HG02973 (cell line): ENCODE measurements at regions not wholly inside any gene's neighbourhood (a gene's known extent, or its start where the extent isn't known, plus 50 kb on each side); places are given as distances from the start of the nearest gene placed in this dataset.
A peak's percentile ranks its signal among the peaks of the same experiment; 100 is the strongest.

ENCODE experiments used
- ATAC-seq: cut with Tn5 transposase; IDR thresholded peaks from one replicate; pipeline ENCODE4 v1.9.1; 2021; ENCODE audit warnings: moderate library complexity; ENCODE audit not compliant: unreplicated experiment

- ATAC-seq: peak; percentile 66
Measured at GRCh38 chr20:24773751-24774201, 175.3 kb upstream of the CST7 start.

GRCh38 chr20:24775966-24776365, 173.1 kb upstream of the CST7 start:
- ATAC-seq: no peak

GRCh38 chr20:24776755-24777271, 172.3 kb upstream of the CST7 start:
- ATAC-seq: no peak

- no peak for ATAC-seq
Measured at GRCh38 chr20:24777746-24778145, 171.3 kb upstream of the CST7 start.

- ATAC-seq: no peak
Measured at GRCh38 chr20:24778585-24779031, 170.5 kb upstream of the CST7 start.

DNA sequence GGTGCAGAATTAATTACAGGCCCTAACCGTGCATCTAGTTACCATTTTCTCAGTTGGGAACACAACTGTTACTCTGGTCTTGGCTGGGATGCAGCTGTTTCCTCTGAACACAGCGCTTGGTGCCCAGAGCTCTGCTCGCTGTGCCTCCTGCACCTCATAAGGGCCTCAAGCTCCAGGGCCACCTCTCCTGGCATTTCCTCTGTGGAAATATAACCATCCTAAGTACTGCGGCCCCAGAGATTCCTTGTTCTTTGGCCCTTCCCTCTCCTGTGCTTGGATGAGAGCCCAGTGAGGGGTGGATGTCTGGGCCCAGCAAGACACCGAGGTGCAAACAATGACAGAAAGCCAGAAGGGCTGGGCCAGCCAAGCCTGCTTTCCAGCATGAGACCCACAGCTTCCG, 169.9 kb upstream of the CST7 start:
- no peak for ATAC-seq

- ATAC-seq: no peak
Measured at GRCh38 chr20:24779946-24780345, 169.1 kb upstream of the CST7 start.

- no peak for ATAC-seq
Measured at GRCh38 chr20:24780674-24781417, 168.2 kb upstream of the CST7 start.

- ATAC-seq: no peak
Measured at GRCh38 chr20:24781418-24781980, 167.6 kb upstream of the CST7 start.

- ATAC-seq: no peak
Measured at GRCh38 chr20:24782301-24782700, 166.8 kb upstream of the CST7 start.

- ATAC-seq: no peak
Measured at GRCh38 chr20:24782801-24783630, 166.1 kb upstream of the CST7 start.

GRCh38 chr20:24783631-24784492, 165.2 kb upstream of the CST7 start:
- ATAC-seq: no peak

DNA sequence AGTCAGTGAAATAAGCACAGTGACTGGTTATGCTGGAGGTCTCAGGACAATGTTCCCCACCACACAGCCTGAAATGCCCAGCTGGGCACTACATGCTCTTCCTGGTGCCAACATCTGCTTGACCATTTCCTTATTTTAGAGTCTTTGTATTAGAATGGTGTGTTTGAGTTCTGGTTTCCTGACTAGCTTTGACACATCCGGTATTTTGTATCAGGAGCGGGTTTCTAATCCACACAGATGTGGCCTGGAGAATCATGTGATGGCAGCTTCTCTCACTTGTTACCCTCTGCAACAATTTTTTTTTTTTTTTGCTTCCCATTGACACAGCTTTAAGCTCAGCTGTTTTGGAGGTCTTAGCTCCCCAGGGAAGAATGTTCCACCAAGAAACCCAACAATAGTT, 164.5 kb upstream of the CST7 start:
- ATAC-seq: no peak

DNA sequence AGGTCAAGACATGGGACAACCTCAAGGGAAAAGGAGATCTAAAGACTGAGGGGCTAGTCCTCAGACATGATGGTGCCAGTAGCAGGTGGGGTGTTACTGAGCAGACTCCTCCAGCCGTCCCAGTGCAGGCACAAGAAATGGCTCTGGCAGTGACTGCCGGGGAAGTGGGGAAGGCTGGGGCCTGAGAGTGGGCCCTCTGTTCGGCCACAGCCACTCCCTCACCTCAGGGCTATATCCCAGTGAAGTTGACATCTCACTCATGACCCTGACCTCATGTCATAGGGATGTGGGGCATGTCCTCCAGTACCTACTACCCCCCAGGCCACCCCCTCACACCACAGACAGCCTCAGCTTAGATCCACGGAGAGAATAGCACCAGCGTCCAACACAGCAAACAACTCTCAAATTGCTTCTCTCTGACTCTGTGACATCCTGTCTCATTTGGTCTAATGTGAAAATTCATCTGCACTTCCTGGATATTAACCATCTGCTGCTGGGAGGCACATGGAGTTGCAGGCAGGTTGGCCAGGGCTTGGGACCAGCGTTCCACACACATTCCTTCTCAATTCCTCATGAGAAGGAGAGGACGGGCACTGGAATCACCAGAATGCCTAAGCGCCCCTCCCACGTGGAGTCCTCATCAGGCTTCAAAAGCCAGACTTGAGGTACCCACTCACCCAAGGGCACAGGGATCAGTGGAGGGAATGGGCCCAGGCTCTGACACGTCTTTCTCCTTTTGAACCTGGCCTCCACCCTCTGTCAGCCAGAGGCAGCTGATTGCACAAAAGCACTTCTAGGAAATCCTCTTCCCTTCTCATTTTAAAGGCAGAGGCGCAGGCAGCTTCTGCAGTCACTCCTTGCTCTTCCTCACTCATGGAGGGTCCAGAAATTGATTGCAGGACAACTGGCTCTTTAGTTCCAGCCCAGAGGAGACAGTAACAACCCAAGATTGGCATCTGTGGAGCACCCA, 163.6 kb upstream of the CST7 start:
- no peak for ATAC-seq

DNA sequence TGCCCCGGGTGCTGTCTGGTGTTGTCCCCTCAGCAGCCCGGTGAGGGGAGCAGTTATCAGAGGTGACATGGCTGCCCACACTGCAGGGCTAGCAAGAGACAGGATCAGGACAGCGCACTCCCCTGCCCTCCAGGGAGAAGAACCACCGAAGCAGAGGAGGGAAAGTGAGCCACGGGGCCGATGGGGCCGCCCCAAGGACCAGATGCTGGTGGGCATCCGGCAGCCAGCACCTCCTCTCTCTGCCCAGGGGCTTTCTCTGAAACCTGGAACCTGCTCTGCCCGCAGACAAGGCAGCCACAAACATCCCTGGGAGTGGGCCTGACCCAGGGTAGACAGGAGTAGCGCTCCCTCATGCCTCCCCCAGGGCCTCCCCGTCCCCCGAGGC, 163.0 kb upstream of the CST7 start:
- ATAC-seq: no peak

- no peak for ATAC-seq
Measured at GRCh38 chr20:24786646-24787045, 162.4 kb upstream of the CST7 start.

DNA sequence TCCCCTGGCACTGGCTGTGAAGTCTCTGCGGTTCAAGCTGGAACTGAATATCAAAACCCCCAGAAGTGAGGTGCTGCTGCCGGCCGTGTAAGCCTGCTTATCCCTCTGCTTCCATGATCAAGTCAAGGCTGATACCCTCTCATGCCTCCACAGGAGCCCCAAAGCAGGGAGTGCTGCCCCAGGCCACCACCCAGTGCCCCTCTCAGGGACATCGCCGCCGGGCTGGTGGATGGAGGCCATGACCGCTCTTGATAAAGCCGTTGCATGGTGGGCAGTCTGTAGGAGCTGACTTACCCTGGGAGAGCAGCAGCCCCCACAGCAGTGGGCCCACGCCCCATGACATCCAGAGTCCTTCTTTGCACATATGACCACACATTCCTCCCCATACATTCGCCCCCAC, 162.0 kb upstream of the CST7 start:
- ATAC-seq: no peak

DNA sequence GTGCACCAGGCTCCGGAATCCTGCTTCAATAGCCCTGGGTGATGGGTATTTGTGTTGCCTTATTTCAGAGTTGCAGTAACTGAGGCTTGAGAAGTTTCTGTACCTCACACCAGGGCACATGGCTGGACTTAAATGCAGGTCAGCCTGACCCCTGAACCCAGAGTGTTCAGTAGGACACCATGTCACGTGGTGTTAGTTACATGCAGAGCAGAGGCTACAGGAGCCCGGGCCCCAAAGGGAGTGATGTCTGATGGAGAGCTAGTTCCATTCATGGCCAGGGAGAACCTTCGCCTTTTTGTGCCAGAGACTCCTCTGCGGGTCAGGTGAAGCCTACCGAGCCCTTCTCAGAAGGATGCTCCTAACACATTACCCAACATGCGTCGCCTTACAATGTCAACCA, 161.4 kb upstream of the CST7 start:
- no peak for ATAC-seq

GRCh38 chr20:24789877-24790276, 159.2 kb upstream of the CST7 start:
- ATAC-seq: no peak
